Left ventricle myocardium inferior (tissue), 1 donor: ENCODE measurements at regions not wholly inside any gene's neighbourhood (a gene's known extent, or its start where the extent isn't known, plus 50 kb on each side); places are given as distances from the start of the nearest gene placed in this dataset.

Experiments used
- DNase-seq: peaks from one replicate; pipeline ENCODE4 v3.0.0-alpha.2; 2020
- H3K27ac ChIP-seq: fragments of 200-600 bp; replicated peaks from 2 replicates; pipeline ENCODE4 v1.8.0; 2021
- H3K27me3 ChIP-seq: fragments of 200-600 bp; 2 replicates; pipeline ENCODE4 v1.8.0; 2021; ENCODE audit warnings: low read depth
- H3K36me3 ChIP-seq: fragments of 200-600 bp; 2 replicates; pipeline ENCODE4 v1.8.0; 2021
- H3K4me1 ChIP-seq: fragments of 200-600 bp; 2 replicates; pipeline ENCODE4 v1.8.0; 2021
- H3K4me3 ChIP-seq: fragments of 200-600 bp; 2 replicates; pipeline ENCODE4 v1.8.0; 2021; ENCODE audit warnings: mild to moderate bottlenecking, moderate library complexity
- H3K9me3 ChIP-seq: fragments of 200-600 bp; replicated peaks from 2 replicates; pipeline ENCODE4 v1.8.0; 2021
- CTCF ChIP-seq: fragments of 200-600 bp; IDR thresholded peaks from 2 replicates; pipeline ENCODE4 v1.8.0; 2021; ENCODE audit warnings: antibody characterized with exemption, mild to moderate bottlenecking, borderline replicate concordance
- intact Hi-C: fragments of 100-400 bp; cut with micrococcal nuclease; formaldehyde crosslinking; loops from one replicate; pipeline ENCODE4 v1.11.0; 2022
- donor health status: DM: no; HTN: yes; CAD: no; lungs with severe emphysema.

GRCh38 chr15:77538793-77539497 lies 93.8 kb downstream of the LINGO1 start:
- DNase-seq: no peak
- Histone ChIP-seq H3K27ac (no peak overlapping the region), H3K4me1 (peaks cover 56% of the 10 kb centered on the region), H3K27me3 (no peaks in the 10 kb centered on the region), H3K9me3 (no peaks in the 10 kb centered on the region), H3K4me3 (no peak overlapping the region), H3K36me3 (no peaks in the 10 kb centered on the region)
- no peak for TF ChIP-seq CTCF
- intact Hi-C loops: no loop called here

GRCh38 chr15:77538027-77538451 lies 94.7 kb downstream of the LINGO1 start:
- intact Hi-C loops: no loop called here
- Histone ChIP-seq H3K27ac (peak overlapping the region; percentile 2), H3K36me3 (no peaks in the 10 kb centered on the region), H3K27me3 (no peaks in the 10 kb centered on the region), H3K4me3 (no peak overlapping the region), H3K4me1 (peaks cover 47% of the 10 kb centered on the region), H3K9me3 (no peaks in the 10 kb centered on the region)
- no peak for TF ChIP-seq CTCF
- DNase-seq: no peak

- no peak overlapping the region for H3K27ac ChIP-seq
- H3K4me1 ChIP-seq: peaks cover 37% of the 10 kb centered on the region
- H3K9me3 ChIP-seq: no peaks in the 10 kb centered on the region
- no peaks in the 10 kb centered on the region for H3K36me3 ChIP-seq
- TF ChIP-seq CTCF: no peak
- no peaks in the 10 kb centered on the region for H3K27me3 ChIP-seq
- no peak for DNase-seq
- no peak overlapping the region for H3K4me3 ChIP-seq
- intact Hi-C loops: no loop called here
Measured at GRCh38 chr15:77537006-77537405, 95.7 kb downstream of the LINGO1 start.

GRCh38 chr15:77535845-77536244 lies 96.9 kb downstream of the LINGO1 start:
- Histone ChIP-seq H3K27me3 (no peaks in the 10 kb centered on the region), H3K4me1 (peaks cover 25% of the 10 kb centered on the region), H3K9me3 (no peaks in the 10 kb centered on the region), H3K27ac (no peak overlapping the region), H3K36me3 (no peaks in the 10 kb centered on the region), H3K4me3 (no peak overlapping the region)
- no peak for DNase-seq
- TF ChIP-seq CTCF: no peak
- intact Hi-C loops: no loop called here
